HG02981 (cell line): ENCODE measurements at regions not wholly inside any gene's neighbourhood (a gene's known extent, or its start where the extent isn't known, plus 50 kb on each side); places are given as distances from the start of the nearest gene placed in this dataset.

ENCODE experiments used
- ATAC-seq: cut with Tn5 transposase; IDR thresholded peaks from one replicate; pipeline ENCODE4 v1.9.1; 2021; ENCODE audit warnings: mild to moderate bottlenecking, moderate library complexity; ENCODE audit not compliant: unreplicated experiment

- ATAC-seq, result no peak
Observed at GRCh38 chr2:194252127-194252526, 1404.9 kb upstream of the SLC39A10 start.

DNA sequence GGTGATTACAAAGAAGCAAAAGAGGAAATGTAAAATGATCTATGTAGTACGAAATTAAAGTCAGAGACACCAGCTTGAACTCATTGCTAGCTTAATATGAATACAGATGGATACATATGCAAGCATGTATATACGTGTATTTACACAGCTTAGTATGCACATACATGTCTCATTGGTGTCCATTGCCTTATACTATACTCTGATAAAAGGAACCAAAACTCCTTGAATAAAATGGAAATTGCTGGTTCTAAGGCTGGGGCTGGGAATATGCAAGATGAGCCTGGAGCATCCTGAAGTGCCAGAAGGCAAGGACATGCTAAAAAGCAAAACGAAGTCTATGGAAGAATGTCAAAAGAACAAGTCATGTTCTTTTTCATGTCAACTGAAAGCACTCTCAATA lies 1424.4 kb upstream of the SLC39A10 start:
- no peak for ATAC-seq

- no peak for ATAC-seq
Observed at GRCh38 chr2:194223218-194223617, 1433.8 kb upstream of the SLC39A10 start.

- no peak for ATAC-seq
Observed at GRCh38 chr2:194214192-194214591, 1442.8 kb upstream of the SLC39A10 start.

DNA sequence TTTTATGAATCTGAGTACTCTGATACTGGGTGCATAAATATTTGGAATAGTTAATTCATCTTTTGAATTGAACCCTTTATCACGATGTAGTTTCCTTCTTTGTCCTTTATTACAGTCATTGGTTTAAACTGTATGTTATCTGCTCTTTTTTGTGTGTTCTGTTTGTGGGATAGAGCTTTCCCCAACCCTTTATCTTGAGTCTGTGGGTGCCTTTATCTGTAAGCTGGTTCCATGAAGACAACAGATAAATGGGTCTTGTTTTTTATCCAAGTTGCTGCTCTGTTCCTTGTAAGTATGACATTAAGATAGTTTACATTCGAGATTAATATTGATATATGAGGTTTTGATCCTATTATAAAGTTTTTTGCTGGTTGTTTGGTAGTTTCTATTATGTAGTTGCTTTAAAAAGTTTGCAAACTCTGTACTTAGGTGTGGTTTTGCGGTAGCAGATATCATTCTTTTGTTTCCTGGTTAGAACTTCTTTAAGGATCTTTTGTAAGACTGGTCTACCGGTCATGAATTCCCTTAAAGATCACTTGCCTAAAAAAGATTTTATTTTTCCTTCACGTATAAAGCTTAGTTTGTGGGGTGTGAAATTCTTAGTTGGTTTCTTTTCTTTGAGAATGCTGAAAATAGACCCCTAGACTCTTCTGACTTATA lies 1451.3 kb upstream of the SLC39A10 start:
- ATAC-seq, result no peak

DNA sequence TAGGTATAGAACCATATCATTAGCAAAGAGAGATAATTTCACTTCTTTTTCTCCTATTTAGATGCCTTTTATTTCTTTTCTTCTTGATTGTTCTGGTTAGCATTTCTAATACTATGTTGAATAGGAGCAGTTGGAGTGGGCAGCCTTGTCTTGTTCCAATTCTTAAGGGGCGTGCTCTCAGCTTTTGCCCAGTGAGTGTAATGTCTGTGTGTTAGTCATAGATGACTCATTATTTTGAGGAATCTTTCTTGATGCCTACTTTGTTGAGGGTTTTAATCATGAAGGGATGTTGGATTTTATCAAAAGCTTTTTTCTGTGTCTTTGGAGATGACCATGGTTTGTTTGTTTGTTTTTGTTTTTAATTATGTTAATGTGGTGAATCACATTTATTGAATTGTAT lies 1453.1 kb upstream of the SLC39A10 start:
- no peak for ATAC-seq

GRCh38 chr2:194182888-194183287 lies 1474.1 kb upstream of the SLC39A10 start:
- ATAC-seq, result no peak

- ATAC-seq, result no peak
Observed at GRCh38 chr2:194176134-194176533, 1480.9 kb upstream of the SLC39A10 start.

- peak; percentile 85 for ATAC-seq
Observed at GRCh38 chr2:194166818-194167217, 1490.2 kb upstream of the SLC39A10 start.

DNA sequence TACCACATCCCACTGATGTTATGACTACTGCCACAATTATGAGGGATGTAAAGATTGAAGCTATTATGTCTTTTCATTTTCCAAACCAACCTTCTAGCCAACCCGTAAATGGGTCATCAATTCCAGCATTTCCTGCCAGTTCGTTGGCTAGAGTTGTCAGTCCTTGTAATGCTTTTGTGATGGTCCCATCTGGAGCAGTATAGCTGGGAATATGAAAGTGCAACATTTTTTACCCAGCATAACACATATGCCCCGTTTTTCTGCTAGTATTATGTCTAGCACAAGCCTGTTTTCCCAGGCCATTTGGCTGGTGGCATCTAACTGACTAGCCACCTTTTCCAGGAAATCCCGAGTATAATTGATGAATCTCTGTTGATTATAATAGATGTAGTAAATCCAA lies 1501.6 kb upstream of the SLC39A10 start:
- no peak for ATAC-seq

DNA sequence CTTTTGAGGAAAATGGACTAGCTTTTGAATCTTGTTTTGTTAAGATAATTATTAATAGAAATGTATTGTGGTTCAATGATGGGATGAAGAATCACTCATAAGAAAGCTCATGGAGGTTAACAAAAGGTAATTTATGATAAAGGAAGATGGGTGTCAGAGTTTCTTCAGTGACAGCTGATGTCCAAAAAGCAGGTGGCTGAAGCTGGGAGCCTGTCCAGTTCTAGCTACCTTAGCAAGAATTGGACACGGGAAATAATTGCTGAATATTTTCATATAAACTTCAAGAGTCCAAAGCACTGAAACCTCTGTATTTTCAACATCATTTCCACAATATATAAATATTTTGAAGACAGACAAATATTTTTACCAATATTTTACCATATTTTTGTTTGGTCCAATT lies 1505.8 kb upstream of the SLC39A10 start:
- ATAC-seq, result no peak

GRCh38 chr2:194135463-194135862 lies 1521.6 kb upstream of the SLC39A10 start:
- ATAC-seq, result no peak

DNA sequence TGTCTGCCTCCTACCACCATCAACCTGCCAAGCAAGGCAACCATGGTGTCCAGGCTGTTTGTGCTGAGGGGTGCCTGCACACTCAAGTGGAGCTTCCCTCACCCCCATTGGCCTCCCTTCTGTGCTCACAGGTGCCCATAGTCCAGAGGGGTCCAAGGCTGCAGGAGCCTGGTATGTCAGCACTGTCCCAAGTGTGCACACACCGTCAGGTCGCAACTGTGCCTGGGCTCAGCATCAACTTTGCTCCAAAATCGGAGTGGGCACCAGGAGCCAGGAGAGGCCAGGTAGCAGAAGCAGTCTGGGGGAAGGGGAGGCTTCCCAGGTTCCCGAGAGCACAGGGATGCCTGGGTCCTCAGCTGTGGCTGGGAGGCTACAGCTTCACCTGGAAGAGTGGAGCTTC lies 1528.2 kb upstream of the SLC39A10 start:
- ATAC-seq, result no peak

DNA sequence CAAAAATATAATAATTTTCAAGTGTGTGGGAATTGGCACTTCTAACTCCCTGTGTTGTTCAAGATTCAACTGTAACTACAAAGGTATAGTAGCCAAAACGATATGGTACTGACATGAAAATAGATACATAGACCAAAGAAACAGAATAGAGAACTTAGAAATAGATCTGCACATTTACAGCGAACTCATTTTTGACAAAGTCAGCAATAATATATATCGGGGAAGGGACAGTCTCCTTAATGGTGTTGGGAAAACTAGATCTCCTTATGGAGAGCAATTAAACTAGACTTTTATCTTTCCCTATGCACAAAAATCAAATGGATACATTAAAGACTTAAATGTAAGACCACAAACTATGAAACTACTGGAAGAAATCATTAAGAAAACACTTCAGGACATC lies 1530.6 kb upstream of the SLC39A10 start:
- ATAC-seq, result no peak

GRCh38 chr2:194116861-194117260 lies 1540.2 kb upstream of the SLC39A10 start:
- ATAC-seq, result no peak

GRCh38 chr2:194105358-194105757 lies 1551.7 kb upstream of the SLC39A10 start:
- no peak for ATAC-seq

DNA sequence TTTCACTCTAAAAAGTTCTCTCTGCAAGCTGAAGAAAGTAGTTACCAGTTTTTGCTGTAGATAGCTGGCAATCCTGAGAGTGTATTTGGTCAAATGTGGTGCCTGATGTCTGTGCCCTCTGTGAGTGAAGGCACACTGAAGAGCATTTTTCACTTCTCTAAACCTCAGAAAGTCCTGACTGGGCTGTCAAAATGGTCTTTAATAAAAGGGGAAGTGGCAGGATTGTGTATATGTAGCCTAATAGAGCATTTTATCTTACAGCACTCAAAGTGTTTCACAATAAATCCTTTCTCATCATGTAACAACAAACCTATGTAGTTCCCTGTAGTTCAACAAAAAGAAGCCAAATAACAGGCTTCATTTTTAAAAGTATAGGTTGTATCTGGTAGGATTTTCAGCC lies 1552.3 kb upstream of the SLC39A10 start:
- ATAC-seq, result peak; percentile 92

DNA sequence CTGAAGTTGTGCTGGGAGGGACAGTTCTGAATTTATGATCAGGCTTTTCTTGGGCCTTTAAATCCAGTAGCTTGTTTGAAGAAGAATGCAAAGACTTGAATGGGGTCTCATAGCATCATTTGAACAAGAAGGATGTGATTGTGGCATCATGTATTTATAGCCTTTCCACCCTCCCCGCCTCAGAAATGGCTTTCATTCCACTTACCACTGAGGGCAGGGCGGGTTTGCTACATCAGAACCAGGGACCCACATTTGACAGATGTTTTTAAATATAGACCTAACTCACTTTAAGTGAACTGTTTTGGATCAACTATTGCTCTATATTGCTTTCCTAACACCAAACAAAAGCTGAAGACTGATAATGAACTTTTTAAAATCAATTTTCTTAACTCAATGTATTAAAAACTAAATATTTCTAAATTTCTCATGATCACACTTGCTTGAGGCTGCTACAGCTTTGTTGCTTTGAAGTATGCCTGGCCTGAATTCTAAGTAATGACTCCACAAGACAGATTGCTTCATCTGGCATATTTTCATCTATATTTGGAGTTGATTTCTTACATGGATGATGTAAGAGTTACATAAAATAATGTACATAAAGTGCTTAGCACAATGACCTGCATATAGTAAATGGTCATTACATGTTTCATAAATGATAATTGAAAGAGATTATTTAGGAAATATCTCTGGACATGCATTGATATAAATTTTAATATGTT lies 1552.9 kb upstream of the SLC39A10 start:
- ATAC-seq, result peak; percentile 2

DNA sequence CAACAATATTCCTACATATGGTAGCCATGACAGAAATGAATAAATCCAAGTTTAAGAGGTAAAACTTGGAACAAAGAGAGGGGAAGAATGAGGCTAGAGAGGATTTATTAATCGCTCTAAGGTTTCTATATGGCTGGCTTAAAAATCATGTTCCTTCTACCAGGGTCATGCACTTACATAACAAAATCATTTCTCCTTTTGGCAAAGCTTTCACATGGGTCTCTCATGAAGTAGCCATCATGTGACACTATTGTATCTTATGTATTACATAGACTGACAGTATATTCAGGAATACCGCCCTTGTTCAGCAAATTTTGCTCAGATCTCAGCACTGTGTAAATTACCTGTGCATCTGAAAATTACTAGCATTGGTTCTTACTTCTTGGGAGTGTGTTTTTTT lies 1554.5 kb upstream of the SLC39A10 start:
- ATAC-seq, result no peak

GRCh38 chr2:194100201-194100600 lies 1556.8 kb upstream of the SLC39A10 start:
- ATAC-seq, result no peak

DNA sequence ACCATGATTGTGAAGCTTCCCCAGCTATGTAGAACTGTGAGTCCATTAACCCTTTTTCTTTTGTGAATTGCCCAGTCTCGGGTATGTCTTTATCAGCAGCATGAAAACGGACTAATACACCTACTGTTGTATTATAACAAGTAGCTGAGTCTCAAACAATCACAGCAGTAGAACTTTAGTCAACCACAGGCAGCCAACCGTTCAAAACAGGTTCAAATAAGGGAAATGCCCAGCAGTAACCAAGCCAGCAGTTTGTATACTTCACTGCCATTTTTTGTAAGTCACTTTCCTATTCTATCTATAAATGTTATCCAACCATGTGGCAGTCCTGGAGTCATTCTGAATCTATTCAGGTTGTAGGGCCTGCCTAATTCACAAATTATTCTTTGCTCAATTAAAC lies 1560.6 kb upstream of the SLC39A10 start:
- ATAC-seq, result peak; percentile 44

DNA sequence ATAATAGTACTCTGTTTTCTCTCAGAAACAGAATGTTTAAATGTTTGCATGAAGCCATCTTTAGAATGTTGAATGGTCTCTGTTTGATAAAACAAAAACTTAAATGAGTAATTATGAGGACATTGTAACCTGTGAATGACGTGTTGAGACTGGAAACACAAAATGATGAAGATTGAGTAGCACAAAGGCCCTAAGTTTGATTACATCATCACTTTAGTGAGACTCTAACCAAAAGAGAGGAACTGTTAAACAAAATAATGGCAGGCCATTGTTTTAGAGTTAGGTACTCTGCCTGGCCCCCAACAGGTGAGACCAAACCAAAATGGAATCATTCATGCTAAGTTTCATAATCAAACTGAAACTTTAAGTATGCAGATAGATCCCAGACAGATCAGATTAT lies 1561.7 kb upstream of the SLC39A10 start:
- no peak for ATAC-seq
